Uterus (tissue), 3 donors: ENCODE measurements at regions not wholly inside any gene's neighbourhood (a gene's known extent, or its start where the extent isn't known, plus 50 kb on each side); places are given as distances from the start of the nearest gene placed in this dataset.
A peak's percentile ranks its signal among the peaks of the same experiment; 100 is the strongest.
"Not testable (repeated sequence)": the region's sequence is repeated elsewhere in the genome, so short reads cannot be mapped to it uniquely, and the experiment has no call there.

Source experiments
- DNase-seq, 2 donors: peaks; one replicate each; pipeline ENCODE4 v3.0.0-alpha.2; 2019 to 2020
- H3K27ac ChIP-seq, 2 donors: fragments of 200-600 bp; sonication (generic); 1 replicate in 1 of 2; 2 replicates in 1 of 2; pipeline ENCODE4 v1.5.1; 2016 to 2018
- H3K27me3 ChIP-seq, 2 donors: fragments of 200-600 bp; sonication (generic); one replicate each; pipeline ENCODE4 v1.5.1; 2018 to 2019; ENCODE audit warnings: control low read depth in 1 of 2
- H3K36me3 ChIP-seq, 2 donors: fragments of 200-600 bp; sonication (generic); one replicate each; pipeline ENCODE4 v1.5.1; 2019; ENCODE audit warnings: control low read depth in 1 of 2
- H3K4me1 ChIP-seq, 2 donors: fragments of 200-600 bp; sonication (generic); one replicate each; pipeline ENCODE4 v1.5.1; 2018 to 2019; ENCODE audit warnings: control low read depth in 1 of 2
- H3K4me3 ChIP-seq, 2 donors: fragments of 200-600 bp; sonication (generic); 1 replicate in 1 of 2; 2 replicates in 1 of 2; pipeline ENCODE4 v1.5.1; 2018 to 2019; ENCODE audit warnings: mild to moderate bottlenecking in 1 of 2
- H3K9me3 ChIP-seq, 2 donors: fragments of 200-600 bp; sonication (generic); one replicate each; pipeline ENCODE4 v1.5.1; 2019; ENCODE audit warnings: control low read depth in 1 of 2
- CTCF ChIP-seq, 4 experiments: fragments of 200-600 bp in 2 of 4; fragments of 450-650 bp in 2 of 4; sonication (generic) in 2 of 4; IDR thresholded peaks; one replicate each; pipeline ENCODE4 v1.5.1; 2016 to 2019; ENCODE audit warnings: antibody characterized with exemption in 4 of 4, mild to moderate bottlenecking in 2 of 4, moderate library complexity in 1 of 4
- POLR2A ChIP-seq, 2 donors: fragments of 450-650 bp; IDR thresholded peaks; one replicate each; pipeline ENCODE4 v1.6.1; 2016; ENCODE audit warnings: antibody characterized with exemption in 2 of 2, mild to moderate bottlenecking in 1 of 2, moderate library complexity in 1 of 2
- intact Hi-C: fragments of 100-400 bp; cut with DNase I; formaldehyde crosslinking; loops from one replicate; pipeline ENCODE4 v1.15.1; 2023; ENCODE audit warnings: low total_unique reads
- donor health status: DM: yes; HTN: yes; CAD: no.

GRCh38 chr10:5576780-5577624 is 52.2 kb downstream of the CALML3 start:
- H3K27ac ChIP-seq, result no peak overlapping the region

GRCh38 chr10:5580038-5580428 is 55.3 kb downstream of the CALML3 start:
- H3K27me3 ChIP-seq, H3K4me3 ChIP-seq, H3K36me3 ChIP-seq, H3K9me3 ChIP-seq, DNase-seq, H3K27ac ChIP-seq, H3K4me1 ChIP-seq, intact Hi-C loops: not testable (repeated sequence)

More at GRCh38 chr10:5576780-5577624, 52.2 kb downstream of the CALML3 start:
- no peaks in the 10 kb centered on the region for H3K4me1 ChIP-seq
- H3K4me3 ChIP-seq, result no peak overlapping the region
- no peaks in the 10 kb centered on the region for H3K27me3 ChIP-seq
- no peaks in the 10 kb centered on the region for H3K9me3 ChIP-seq
- intact Hi-C loops, result no loop called here
- no peaks in the 10 kb centered on the region for H3K36me3 ChIP-seq
- DNase-seq, result no peak
- TF ChIP-seq POLR2A (IDR thresholded peaks at IDR 0.05) (no peak), CTCF (IDR thresholded peaks at IDR 0.05) (no peak)

- H3K27ac ChIP-seq, result no peak overlapping the region
- TF ChIP-seq CTCF (IDR thresholded peaks at IDR 0.05) (no peak), POLR2A (IDR thresholded peaks at IDR 0.05) (no peak)
- no peak for DNase-seq
- H3K27me3 ChIP-seq, result no peaks in the 10 kb centered on the region
- intact Hi-C loops, result no loop called here
- no peak overlapping the region for H3K4me3 ChIP-seq
- H3K4me1 ChIP-seq, result no peaks in the 10 kb centered on the region
- H3K9me3 ChIP-seq, result no peaks in the 10 kb centered on the region
- H3K36me3 ChIP-seq, result no peaks in the 10 kb centered on the region
Observed at GRCh38 chr10:5581670-5582566, 57.2 kb downstream of the CALML3 start.

GRCh38 chr10:5582736-5583135 is 58.0 kb downstream of the CALML3 start:
- H3K4me3 ChIP-seq, result no peak overlapping the region
- no peak for TF ChIP-seq CTCF (IDR thresholded peaks at IDR 0.05)
- no peak for TF ChIP-seq POLR2A (IDR thresholded peaks at IDR 0.05)
- H3K9me3 ChIP-seq, result no peaks in the 10 kb centered on the region
- DNase-seq, result no peak
- no peak overlapping the region for H3K27ac ChIP-seq
- no peaks in the 10 kb centered on the region for H3K36me3 ChIP-seq
- H3K27me3 ChIP-seq, result no peaks in the 10 kb centered on the region
- H3K4me1 ChIP-seq, result no peaks in the 10 kb centered on the region
- intact Hi-C loops, result no loop called here

- H3K27me3 ChIP-seq, result no peaks in the 10 kb centered on the region
- H3K4me1 ChIP-seq, result no peaks in the 10 kb centered on the region
- H3K36me3 ChIP-seq, result no peaks in the 10 kb centered on the region
- H3K9me3 ChIP-seq, result no peaks in the 10 kb centered on the region
- intact Hi-C loops, result no loop called here
- TF ChIP-seq CTCF (IDR thresholded peaks at IDR 0.05) (no peak), POLR2A (IDR thresholded peaks at IDR 0.05) (no peak)
- H3K27ac ChIP-seq, result peak overlapping the region in 1 of 2 donors; percentile 1
- H3K4me3 ChIP-seq, result no peak overlapping the region
- DNase-seq, result no peak
Observed at GRCh38 chr10:5583525-5584175, 58.9 kb downstream of the CALML3 start.
